ENCODE measurements at regions not wholly inside any gene's neighbourhood (a gene's known extent, or its start where the extent isn't known, plus 50 kb on each side); places are given as distances from the start of the nearest gene placed in this dataset.

- TF ChIP-seq CTCF (IDR thresholded peaks at IDR 0.05; ENCODE audit: poor library complexity) (no peak), EZH2phosphoT487 (IDR thresholded peaks at IDR 0.05; ENCODE audit: low read depth, severe bottlenecking, unreplicated experiment) (no peak)
Observed at GRCh38 chr7:155986497-155987160, 174.4 kb upstream of the SHH start.

Data from hepatocyte (in vitro differentiated cells).